NCI-H82 treated with DMSO at 0.1 percent for 48 hours (cell line): ENCODE measurements at regions not wholly inside any gene's neighbourhood (a gene's known extent, or its start where the extent isn't known, plus 50 kb on each side); places are given as distances from the start of the nearest gene placed in this dataset.

Experiments
- DNase-seq: peaks from one replicate; lab custom pipeline; 2025; ENCODE audit not compliant: unreplicated experiment; lab: John Stamatoyannopoulos, UW

- DNase-seq: no peak
Measured at GRCh38 chr18:78090584-78090983, 840.9 kb downstream of the GALR1 start.

- no peak for DNase-seq
Measured at GRCh38 chr18:78092901-78093300, 843.3 kb downstream of the GALR1 start.

GRCh38 chr18:78099979-78100588, 850.4 kb downstream of the GALR1 start:
- DNase-seq: no peak

DNA sequence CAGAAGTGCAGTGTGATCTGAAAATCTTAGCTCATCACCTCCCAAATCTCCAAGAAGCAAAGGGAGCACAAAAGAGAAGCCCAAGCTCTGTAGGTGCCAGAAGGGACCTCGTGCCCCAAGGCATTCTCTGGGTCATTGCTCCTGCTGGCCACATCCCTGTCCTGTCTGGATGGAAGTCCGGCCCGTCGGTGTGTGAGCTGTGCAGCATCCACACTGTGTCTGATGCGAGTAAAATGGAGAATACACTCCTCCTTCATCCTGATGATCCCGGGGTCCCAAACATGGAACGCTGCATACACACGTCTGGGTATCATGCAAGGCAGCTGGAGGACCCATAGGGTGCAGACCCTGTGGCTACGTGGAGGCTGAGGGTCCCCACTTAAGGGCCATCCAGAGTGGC, 851.4 kb downstream of the GALR1 start:
- no peak for DNase-seq

DNA sequence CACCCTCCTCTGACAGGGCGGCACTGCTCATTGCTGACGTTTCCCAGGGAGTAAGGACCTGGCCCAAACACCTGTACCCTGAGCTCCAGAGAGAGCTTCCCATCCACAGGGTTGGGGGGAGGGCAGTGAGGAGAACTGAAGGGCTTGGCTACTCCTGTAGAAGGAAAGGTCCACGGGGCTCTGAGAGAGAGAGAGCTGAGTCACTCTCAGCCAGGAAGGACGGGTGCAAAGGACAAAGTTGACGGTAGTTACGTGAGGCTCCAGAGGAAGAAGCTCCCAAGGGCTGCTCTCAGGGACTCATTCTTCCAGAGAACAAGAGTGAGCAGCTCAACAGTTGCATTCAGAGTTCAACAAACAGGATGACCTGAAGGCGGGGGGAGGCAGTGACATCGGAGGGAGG, 852.5 kb downstream of the GALR1 start:
- DNase-seq: no peak

DNA sequence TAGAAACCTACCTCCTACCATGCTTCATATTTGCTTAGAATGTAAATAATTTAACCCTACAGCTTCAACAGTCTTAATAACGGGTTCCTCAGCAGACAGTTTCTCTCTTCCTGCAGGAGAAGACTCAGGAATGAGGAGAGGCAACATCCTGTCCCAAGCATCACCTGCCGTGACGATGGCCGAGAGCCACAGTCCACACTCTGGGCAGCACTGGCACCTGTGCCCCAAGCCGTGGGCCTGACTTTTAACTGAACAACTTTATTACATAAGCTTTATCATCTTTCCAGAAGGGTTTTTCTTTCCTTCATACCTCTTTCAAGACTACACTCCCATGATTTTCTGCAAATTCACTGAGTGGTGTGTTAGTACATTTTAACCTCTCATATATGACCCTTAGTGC, 856.0 kb downstream of the GALR1 start:
- DNase-seq: no peak

- no peak for DNase-seq
Measured at GRCh38 chr18:78106946-78107345, 857.3 kb downstream of the GALR1 start.

- no peak for DNase-seq
Measured at GRCh38 chr18:78107363-78107762, 857.7 kb downstream of the GALR1 start.

GRCh38 chr18:78108554-78108953, 858.9 kb downstream of the GALR1 start:
- no peak for DNase-seq

GRCh38 chr18:78113136-78113939, 863.7 kb downstream of the GALR1 start:
- no peak for DNase-seq

DNA sequence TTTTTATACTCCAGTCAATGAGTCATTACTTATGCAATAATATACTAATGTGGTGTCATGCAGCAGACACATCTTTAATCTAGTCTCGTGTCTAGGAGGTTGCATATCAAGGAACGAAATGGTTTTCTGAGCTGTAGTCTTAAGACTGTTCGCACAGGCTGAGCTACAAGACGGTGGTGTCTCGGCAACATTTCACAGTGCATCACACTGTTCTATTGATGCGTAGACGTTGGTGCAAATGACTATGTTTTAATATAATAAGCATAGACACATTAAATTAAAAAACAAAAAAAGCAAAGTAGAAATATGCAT, 864.2 kb downstream of the GALR1 start:
- DNase-seq: no peak

DNA sequence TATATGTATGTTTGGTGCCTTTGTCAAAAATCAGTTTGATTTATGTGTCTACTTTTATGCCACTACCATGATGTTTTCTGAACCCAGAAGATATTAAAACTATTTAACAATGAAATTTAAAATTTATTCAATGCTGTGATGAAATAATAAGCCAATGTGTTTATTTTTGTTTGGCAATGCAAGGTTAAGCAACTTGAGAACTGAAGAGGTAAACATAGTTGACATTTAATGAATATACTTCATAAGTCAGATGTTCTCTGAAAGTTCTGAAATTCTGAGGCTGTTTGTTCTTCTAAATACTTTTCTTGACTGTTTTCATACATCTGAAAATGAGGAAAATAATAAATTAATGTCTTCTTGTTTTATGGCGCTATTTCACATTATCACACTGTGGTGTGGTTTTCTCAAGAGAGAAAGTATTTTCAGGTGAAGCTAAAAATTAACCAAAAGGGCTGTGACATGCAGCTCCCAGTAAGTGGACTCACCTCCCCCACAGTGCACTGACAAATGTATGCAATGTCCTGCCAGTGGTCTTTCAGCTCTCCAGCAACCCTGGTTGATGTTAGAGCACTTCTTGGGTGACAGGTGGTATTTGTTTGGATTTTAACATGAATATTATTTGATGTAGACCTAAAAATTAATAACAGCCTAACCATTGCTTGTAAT, 863.6 kb upstream of the SALL3 start:
- DNase-seq: no peak

- DNase-seq: no peak
Measured at GRCh38 chr18:78123144-78123909, 856.3 kb upstream of the SALL3 start.

DNA sequence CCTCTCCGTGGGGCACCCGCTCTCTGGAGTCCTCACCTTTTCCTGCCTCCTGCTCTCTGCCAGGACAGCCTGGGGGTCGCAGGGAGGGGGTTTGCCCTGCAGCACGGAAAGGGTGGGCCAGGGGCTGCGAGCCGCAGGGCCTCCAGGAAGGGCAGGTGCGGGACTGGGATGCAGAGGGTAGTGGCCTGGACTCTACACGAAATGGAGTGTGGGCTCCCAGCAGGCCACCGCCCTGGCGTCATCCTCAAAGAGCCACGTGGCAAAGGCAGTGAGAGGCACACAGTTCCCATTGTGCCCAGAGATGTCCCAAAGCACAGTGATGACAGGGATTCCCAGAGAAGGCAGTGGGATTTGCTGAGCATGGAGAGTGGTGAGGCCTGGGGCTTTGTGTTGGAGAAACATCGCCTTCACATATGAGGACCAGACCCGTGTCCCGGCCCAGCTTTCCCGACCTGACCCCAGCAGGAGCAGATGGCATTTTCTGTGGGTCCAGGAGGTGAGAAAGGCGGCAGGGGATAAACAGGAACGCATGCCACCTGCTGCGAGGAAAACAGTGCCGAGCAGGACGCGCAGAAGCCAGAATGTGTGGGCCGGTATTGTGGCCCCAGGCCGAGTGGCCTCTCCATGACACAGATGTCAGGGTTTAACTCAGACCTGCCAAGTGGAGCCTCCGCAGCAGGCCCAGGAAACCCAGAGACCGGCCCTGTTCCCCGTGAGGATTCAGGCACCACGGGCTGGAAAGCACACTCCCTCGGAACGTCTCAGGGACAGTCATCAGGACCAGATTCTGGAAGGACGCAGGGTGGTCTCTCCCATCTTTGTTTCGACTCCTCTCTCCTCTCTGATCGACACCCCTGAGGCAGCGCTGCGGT, 855.5 kb upstream of the SALL3 start:
- DNase-seq: no peak

DNA sequence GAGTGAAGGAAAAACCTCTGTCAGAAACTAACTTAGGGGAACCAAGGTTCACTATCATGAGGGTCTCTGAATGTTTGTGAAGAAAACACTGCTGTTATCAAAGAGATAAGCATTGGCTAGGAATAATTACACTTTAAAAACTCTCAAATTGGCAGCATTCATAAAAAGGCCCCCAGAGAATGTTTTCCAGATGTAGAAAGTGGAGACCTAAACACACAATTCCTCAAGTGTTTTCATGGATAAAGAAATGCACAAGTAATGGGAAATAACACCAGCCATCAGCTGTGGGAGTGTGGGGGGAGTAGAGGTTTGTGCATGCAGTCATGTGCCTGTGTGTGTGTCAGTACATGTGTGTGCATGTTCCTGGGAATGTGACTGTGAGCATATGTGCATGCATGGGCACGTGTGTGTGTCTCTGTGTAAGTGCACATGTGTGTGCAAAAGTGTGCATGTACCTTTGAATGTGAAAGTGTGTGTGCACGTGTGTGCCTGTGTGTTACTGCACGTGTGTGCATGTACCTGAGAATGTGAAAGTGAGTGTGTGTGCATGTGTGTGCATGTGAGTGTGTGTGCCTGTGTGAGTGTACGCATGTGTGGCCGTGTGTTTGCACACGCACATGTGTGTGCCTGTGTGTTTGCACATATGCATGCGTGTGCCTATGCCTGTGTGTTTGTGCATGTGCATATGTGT, 854.3 kb upstream of the SALL3 start:
- no peak for DNase-seq

DNA sequence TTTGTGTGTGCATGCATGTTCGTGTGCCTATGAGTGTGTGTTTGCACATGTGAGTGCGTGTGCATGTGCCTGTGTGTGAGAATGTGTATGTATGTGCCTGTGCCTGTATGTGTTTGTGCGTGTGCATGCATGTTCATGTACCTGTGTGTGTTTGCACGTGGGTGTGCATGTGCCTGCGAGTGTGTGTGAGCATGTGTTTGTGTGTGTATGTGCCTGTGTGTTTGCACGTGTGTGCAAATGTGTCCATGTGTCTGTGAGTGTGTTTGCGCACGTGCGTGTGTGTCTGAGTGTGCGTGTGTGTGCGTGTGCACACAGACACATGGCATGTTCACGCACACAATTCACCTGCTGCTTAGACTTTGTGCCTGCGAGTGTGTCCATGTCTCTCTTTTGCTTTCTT, 853.5 kb upstream of the SALL3 start:
- no peak for DNase-seq

DNA sequence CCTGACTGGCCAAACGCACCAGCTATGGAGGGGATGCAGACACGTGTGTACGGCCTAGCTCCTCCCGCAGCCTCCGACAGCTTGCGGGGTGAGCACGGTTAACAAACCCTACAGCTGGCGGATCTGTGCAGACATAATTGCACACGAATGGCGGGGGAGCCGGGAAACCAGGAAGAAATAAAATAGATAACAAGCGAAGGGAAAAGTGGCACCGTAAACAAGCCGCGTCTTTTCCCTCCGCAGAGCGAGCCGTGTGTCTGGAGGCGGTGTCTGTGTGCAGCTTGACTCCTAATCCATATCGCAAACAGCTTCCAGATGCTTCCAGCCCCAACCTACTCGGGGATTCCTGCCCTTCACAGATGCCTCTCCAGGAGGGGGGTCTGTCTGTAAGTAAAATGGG, 853.1 kb upstream of the SALL3 start:
- no peak for DNase-seq

- no peak for DNase-seq
Measured at GRCh38 chr18:78127041-78127440, 852.6 kb upstream of the SALL3 start.

- DNase-seq: no peak
Measured at GRCh38 chr18:78128004-78128403, 851.6 kb upstream of the SALL3 start.

DNA sequence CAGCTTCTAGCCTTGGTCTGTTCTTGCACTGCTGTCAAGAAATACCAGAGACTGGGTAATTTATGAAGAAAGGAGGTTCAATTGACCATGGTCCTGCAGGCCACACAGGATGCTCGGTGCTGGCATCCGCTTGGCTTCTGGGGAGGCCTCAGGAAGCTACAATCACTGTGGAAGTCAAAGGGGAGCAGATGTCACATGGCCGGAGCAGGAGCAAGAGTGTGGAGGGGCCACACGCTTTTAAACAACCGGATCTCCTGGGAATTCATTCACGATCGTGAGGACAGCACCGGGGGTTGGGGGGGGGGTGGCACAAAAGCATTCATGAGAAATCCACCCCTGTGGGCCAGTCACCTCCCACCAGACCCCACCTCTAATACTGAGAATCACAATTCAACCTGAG, 850.4 kb upstream of the SALL3 start:
- DNase-seq: no peak
